ENCODE measurements at regions not wholly inside any gene's neighbourhood (a gene's known extent, or its start where the extent isn't known, plus 50 kb on each side); places are given as distances from the start of the nearest gene placed in this dataset.

GRCh38 chr11:80054582-80055165 lies 613.8 kb upstream of the TENM4 start:
- TF ChIP-seq SP4 (IDR thresholded peaks at IDR 0.05; ENCODE audit: low read length): no peak
- TF ChIP-seq RAD21 (IDR thresholded peaks at IDR 0.05 in 1 of 2, conservative IDR thresholded peaks at IDR 0.05 in 1 of 2; ENCODE audit: low read depth in 2 of 2, low read length in 2 of 2): no peak
- TF ChIP-seq BACH1 (IDR thresholded peaks at IDR 0.05; ENCODE audit: low read length): no peak
- no peak for TF ChIP-seq CTCF (IDR thresholded peaks at IDR 0.05; ENCODE audit: control extremely low read depth in 1 of 3, insufficient read depth in 1 of 3, low read depth in 1 of 3, low read length in 3 of 3)
- TF ChIP-seq CEBPB (IDR thresholded peaks at IDR 0.05; ENCODE audit: low read depth, low read length): no peak
- TF ChIP-seq POLR2A (IDR thresholded peaks at IDR 0.05; ENCODE audit: control extremely low read depth in 1 of 2, low read depth in 2 of 2, low read length in 2 of 2): no peak

Measured in H1 (cell line).